SU-DHL-6 (cell line): ENCODE measurements at regions not wholly inside any gene's neighbourhood (a gene's known extent, or its start where the extent isn't known, plus 50 kb on each side); places are given as distances from the start of the nearest gene placed in this dataset.

Experiments used
- H2AFZ ChIP-seq: fragments of 200-600 bp; sonication (generic); 2 replicates; pipeline ENCODE4 v1.6.1; 2014; ENCODE audit warnings: low read depth, mild to moderate bottlenecking, moderate library complexity, mixed read lengths, antibody characterized with exemption, low read length; ENCODE audit not compliant: severe bottlenecking
- H3F3A ChIP-seq: fragments of 200-600 bp; shearing (Covaris generic); 2 replicates; pipeline ENCODE4 v1.6.0; 2016; ENCODE audit warnings: antibody characterized with exemption, mild to moderate bottlenecking; ENCODE audit not compliant: insufficient read depth
- H3K27ac ChIP-seq: fragments of 200-600 bp; sonication (generic); 2 replicates; pipeline ENCODE4 v1.5.1; 2016; ENCODE audit warnings: low read depth, mild to moderate bottlenecking, low read length, moderate library complexity, mixed read lengths
- H3K27me3 ChIP-seq: fragments of 200-600 bp; sonication (generic), shearing (Covaris generic); 2 replicates; pipeline ENCODE4 v1.6.0; 2014; ENCODE audit warnings: mild to moderate bottlenecking, low read length
- H3K36me3 ChIP-seq: fragments of 200-600 bp; sonication (generic); 2 replicates; pipeline ENCODE4 v1.6.1; 2014; ENCODE audit warnings: mild to moderate bottlenecking, low read length, mixed read lengths
- H3K4me2 ChIP-seq: fragments of 300-600, 200-600 bp; shearing (Covaris generic), sonication (generic); 2 replicates; pipeline ENCODE4 v1.6.0; 2014; ENCODE audit warnings: low read length, low read depth, mild to moderate bottlenecking; ENCODE audit not compliant: poor library complexity, severe bottlenecking
- H3K4me3 ChIP-seq: fragments of 200-600 bp; sonication (generic); 2 replicates; pipeline ENCODE4 v1.5.1; 2014; ENCODE audit warnings: antibody characterized with exemption, low read length, mild to moderate bottlenecking, mixed read lengths; ENCODE audit not compliant: insufficient read depth, poor library complexity, severe bottlenecking
- H3K79me2 ChIP-seq: fragments of 200-600 bp; sonication (generic); 2 replicates; pipeline ENCODE4 v1.6.1; 2014; ENCODE audit warnings: mild to moderate bottlenecking, low read length, moderate library complexity; ENCODE audit not compliant: insufficient read depth
- H3K9ac ChIP-seq: fragments of 200-600 bp; sonication (generic); 2 replicates; pipeline ENCODE4 v1.7.0; 2014; ENCODE audit warnings: mild to moderate bottlenecking, low read length
- H3K9me2 ChIP-seq: fragments of 200-600 bp; sonication (generic); replicated peaks from 2 replicates; pipeline ENCODE4 v1.6.1; 2014; ENCODE audit warnings: low read length; ENCODE audit not compliant: insufficient read depth
- H3K9me3 ChIP-seq: fragments of 200-600 bp; sonication (generic); 2 replicates; pipeline ENCODE4 v1.6.1; 2014; ENCODE audit warnings: low read length, mixed read lengths; ENCODE audit not compliant: insufficient read depth
- H4K20me1 ChIP-seq: fragments of 200-600 bp; sonication (generic); 2 replicates; pipeline ENCODE4 v1.6.1; 2014; ENCODE audit warnings: low read depth, mild to moderate bottlenecking, antibody characterized with exemption, low read length, moderate library complexity, mixed read lengths
- EZH2phosphoT487 ChIP-seq: fragments of 200-600 bp; sonication (generic), shearing (Covaris generic); conservative IDR thresholded peaks from 2 replicates; pipeline ENCODE4 v1.6.1; 2018; ENCODE audit warnings: mild to moderate bottlenecking, antibody characterized with exemption, low read length, moderate library complexity, mixed read lengths
- TF ChIP-seq, protein P1 (sequence below): fragments of 200-600 bp; sonication (generic); IDR thresholded peaks from one replicate; pipeline ENCODE4 v1.5.1; 2017; ENCODE audit warnings: antibody characterized with exemption, mild to moderate bottlenecking, low read length, moderate library complexity; ENCODE audit not compliant: insufficient read depth, poor library complexity, severe bottlenecking

GRCh38 chr5:159616952-159617351 lies 286.7 kb upstream of the IL12B start:
- TF ChIP-seq, protein P1, sequence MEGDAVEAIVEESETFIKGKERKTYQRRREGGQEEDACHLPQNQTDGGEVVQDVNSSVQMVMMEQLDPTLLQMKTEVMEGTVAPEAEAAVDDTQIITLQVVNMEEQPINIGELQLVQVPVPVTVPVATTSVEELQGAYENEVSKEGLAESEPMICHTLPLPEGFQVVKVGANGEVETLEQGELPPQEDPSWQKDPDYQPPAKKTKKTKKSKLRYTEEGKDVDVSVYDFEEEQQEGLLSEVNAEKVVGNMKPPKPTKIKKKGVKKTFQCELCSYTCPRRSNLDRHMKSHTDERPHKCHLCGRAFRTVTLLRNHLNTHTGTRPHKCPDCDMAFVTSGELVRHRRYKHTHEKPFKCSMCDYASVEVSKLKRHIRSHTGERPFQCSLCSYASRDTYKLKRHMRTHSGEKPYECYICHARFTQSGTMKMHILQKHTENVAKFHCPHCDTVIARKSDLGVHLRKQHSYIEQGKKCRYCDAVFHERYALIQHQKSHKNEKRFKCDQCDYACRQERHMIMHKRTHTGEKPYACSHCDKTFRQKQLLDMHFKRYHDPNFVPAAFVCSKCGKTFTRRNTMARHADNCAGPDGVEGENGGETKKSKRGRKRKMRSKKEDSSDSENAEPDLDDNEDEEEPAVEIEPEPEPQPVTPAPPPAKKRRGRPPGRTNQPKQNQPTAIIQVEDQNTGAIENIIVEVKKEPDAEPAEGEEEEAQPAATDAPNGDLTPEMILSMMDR = no peak
- no peak for TF ChIP-seq EZH2phosphoT487
- H3K9me2 ChIP-seq = no peaks in the 10 kb centered on the region
- H3F3A ChIP-seq = no peaks in the 10 kb centered on the region

GRCh38 chr5:159619826-159620225 lies 289.5 kb upstream of the IL12B start:
- Histone ChIP-seq H3K27me3 (no peaks in the 10 kb centered on the region), H3K36me3 (no peaks in the 10 kb centered on the region), H4K20me1 (no peaks in the 10 kb centered on the region), H3K4me2 (no peak overlapping the region), H3K4me3 (no peak overlapping the region), H3K27ac (no peak overlapping the region), H3F3A (no peaks in the 10 kb centered on the region), H3K9me3 (no peaks in the 10 kb centered on the region), H3K9me2 (no peaks in the 10 kb centered on the region), H3K9ac (no peak overlapping the region), H2AFZ (no peak overlapping the region), H3K79me2 (no peaks in the 10 kb centered on the region)
- TF ChIP-seq, protein P1 = no peak
- no peak for TF ChIP-seq EZH2phosphoT487

More at GRCh38 chr5:159616952-159617351, 286.7 kb upstream of the IL12B start:
- no peaks in the 10 kb centered on the region for H3K79me2 ChIP-seq
- H3K9ac ChIP-seq = no peak overlapping the region
- H3K4me2 ChIP-seq = no peak overlapping the region
- no peaks in the 10 kb centered on the region for H4K20me1 ChIP-seq
- no peaks in the 10 kb centered on the region for H3K36me3 ChIP-seq
- H2AFZ ChIP-seq = no peak overlapping the region
- H3K27me3 ChIP-seq = no peaks in the 10 kb centered on the region
- no peaks in the 10 kb centered on the region for H3K9me3 ChIP-seq
- H3K4me3 ChIP-seq = no peak overlapping the region
- no peak overlapping the region for H3K27ac ChIP-seq

DNA sequence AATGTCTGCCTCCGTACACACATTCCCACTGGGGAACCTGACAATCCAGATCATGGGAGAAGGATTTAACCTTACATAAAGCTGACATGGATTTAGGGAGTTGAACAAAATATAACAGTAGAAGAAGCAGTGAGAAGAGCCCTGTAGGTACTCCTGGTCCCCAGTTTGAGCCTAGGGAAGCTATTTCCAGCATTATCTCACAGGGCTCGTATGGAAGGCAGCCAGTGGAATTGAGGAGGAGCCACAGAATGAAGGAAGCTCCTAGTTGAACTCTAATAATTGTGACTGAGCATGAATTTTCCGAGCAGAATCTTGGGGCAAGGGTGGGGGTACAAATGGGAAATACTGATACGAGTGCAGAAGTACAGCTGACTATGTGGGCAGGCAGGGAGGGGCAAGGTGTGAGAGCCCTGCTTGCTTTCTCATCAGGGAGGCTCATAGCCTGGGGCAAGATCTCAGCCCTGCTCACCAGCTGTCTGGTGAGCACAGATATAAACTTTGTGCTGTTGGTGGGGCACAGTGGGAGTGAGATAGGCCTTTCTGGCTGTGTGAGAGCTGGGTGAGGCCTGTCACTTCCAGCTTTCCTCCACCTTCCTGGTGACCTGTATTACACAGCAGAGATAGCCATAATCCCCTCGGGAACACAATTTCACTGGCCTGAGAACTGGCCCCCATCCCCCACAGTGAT lies 290.7 kb upstream of the IL12B start:
- H3K36me3 ChIP-seq = no peaks in the 10 kb centered on the region
- H3K4me2 ChIP-seq = no peak overlapping the region
- H3K27ac ChIP-seq = no peak overlapping the region
- H4K20me1 ChIP-seq = no peaks in the 10 kb centered on the region
- H3F3A ChIP-seq = no peaks in the 10 kb centered on the region
- no peak for TF ChIP-seq EZH2phosphoT487
- TF ChIP-seq, protein P1 = no peak
- no peaks in the 10 kb centered on the region for H3K79me2 ChIP-seq
- no peaks in the 10 kb centered on the region for H3K9me3 ChIP-seq
- H3K4me3 ChIP-seq = no peak overlapping the region
- H2AFZ ChIP-seq = no peak overlapping the region
- H3K9me2 ChIP-seq = no peaks in the 10 kb centered on the region
- H3K9ac ChIP-seq = no peak overlapping the region
- no peaks in the 10 kb centered on the region for H3K27me3 ChIP-seq
